Aorta (tissue), 5 donors: ENCODE measurements at regions not wholly inside any gene's neighbourhood (a gene's known extent, or its start where the extent isn't known, plus 50 kb on each side); places are given as distances from the start of the nearest gene placed in this dataset.

Experiments used
- ATAC-seq: fragments of 200-7000 bp; cut with Tn5 transposase; one replicate; pipeline ENCODE4 v1.9.1; 2022; ENCODE audit warnings: moderate library complexity; ENCODE audit not compliant: low FRiP score
- DNase-seq, 2 donors: peaks; one replicate each; pipeline ENCODE4 v3.0.0-alpha.2; 2020
- H3K27ac ChIP-seq, 2 donors: one replicate each; pipeline ENCODE4 v1.5.1; 2013; ENCODE audit warnings: low read length in 2 of 2, mild to moderate bottlenecking in 2 of 2, moderate library complexity in 2 of 2, control low read depth in 1 of 2, inconsistent platforms in 1 of 2, low read depth in 1 of 2
- H3K27me3 ChIP-seq, 2 donors: one replicate each; pipeline ENCODE4 v1.6.1; 2013; ENCODE audit warnings: control low read depth in 1 of 2, low read length in 1 of 2, mild to moderate bottlenecking in 1 of 2, moderate library complexity in 1 of 2; ENCODE audit not compliant: insufficient read depth in 2 of 2, control insufficient read depth in 1 of 2
- H3K36me3 ChIP-seq, 2 donors: one replicate each; pipeline ENCODE4 v1.6.1; 2013; ENCODE audit warnings: control low read depth in 1 of 2, low read length in 1 of 2, mild to moderate bottlenecking in 1 of 2; ENCODE audit not compliant: insufficient read depth in 2 of 2, control insufficient read depth in 1 of 2
- H3K4me1 ChIP-seq, 2 donors: one replicate each; pipeline ENCODE4 v1.6.1; 2013; ENCODE audit warnings: low read length in 2 of 2, control low read depth in 1 of 2, mild to moderate bottlenecking in 1 of 2, moderate library complexity in 1 of 2; ENCODE audit not compliant: insufficient read depth in 2 of 2, control insufficient read depth in 1 of 2
- H3K4me3 ChIP-seq, 2 donors: one replicate each; pipeline ENCODE4 v1.5.1; 2013; ENCODE audit warnings: low read length in 2 of 2, control low read depth in 1 of 2, mild to moderate bottlenecking in 1 of 2
- H3K9me3 ChIP-seq: one replicate; pipeline ENCODE4 v1.6.1; 2013; ENCODE audit warnings: mild to moderate bottlenecking, low read length; ENCODE audit not compliant: control insufficient read depth
- WGBS, 2 donors: extraction: QIAGEN DNeasy Blood & Tissue Kit; methylation state at CpG; one replicate each; pipeline ENCODE4 v1.1.7; 2013; 5-methylcytosine and 5-hydroxymethylcytosine counted together
- intact Hi-C, 2 donors: fragments of 100-400 bp; cut with DNase I; formaldehyde crosslinking; loops; one replicate each; pipeline versions ENCODE4 v1.14.2 to v1.15.0; 2022
- donor health status: healthy with polysubstance abuse.
- donor health status: Bipolar disorder and iron deficiency.
- donor health status: DM: no; HTN: no; CAD: no.
- donor health status: DM: no; HTN: no; CAD: no.
- donor health status: DM: yes; HTN: yes; CAD: no.

DNA sequence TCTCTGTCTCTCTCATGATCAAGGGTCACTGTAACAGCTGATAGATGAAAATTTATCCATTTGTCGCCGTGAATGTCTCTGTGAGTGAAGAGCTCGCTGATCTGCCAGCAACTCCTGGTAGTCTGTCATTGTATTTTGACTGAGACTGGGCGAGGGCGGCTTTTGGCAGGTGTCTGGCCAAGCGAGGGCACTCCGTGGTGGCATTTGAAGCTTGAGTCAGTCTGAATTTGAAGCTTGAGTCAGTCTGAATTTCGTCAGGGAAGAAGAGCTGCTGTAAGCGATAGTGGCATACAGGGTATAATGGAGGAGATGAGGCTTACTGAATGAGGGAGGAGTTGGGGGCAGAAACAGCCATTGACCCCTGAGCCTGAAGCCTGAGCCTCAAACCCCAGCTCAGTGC, 56.8 kb upstream of the FAM181A start:
- Histone ChIP-seq H3K4me3 (no peak overlapping the region), H3K36me3 (no peaks in the 10 kb centered on the region), H3K9me3 (no peaks in the 10 kb centered on the region), H3K4me1 (no peaks in the 10 kb centered on the region), H3K27ac (no peak overlapping the region), H3K27me3 (no peaks in the 10 kb centered on the region)
- no peak for ATAC-seq
- intact Hi-C loops: no loop called here
- DNase-seq: no peak
- 72 to 79% methylated on average over 9 of the region's 9 CpGs for WGBS, 2 donors

DNA sequence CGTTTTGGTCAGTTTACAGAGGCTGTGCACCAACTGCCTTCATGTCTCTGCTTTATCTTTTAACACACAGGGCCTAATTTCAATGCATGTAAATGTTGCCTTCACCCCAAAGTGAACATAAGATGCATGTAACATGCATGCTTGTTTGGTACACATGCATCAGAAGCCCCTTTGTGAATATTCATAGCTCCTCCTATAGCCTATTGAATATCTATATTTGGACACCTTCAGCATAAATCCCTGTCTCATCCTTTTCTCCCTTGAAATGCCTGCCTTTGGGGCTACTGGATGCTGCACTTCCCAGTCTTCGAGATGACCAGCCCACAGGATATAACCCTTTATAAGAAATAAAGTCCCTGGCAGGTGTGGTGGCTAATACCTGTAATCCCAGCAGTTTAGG, 57.7 kb upstream of the FAM181A start:
- ATAC-seq (no peak), DNase-seq (no peak)
- no peaks in the 10 kb centered on the region for H3K9me3 ChIP-seq
- 63 to 69% methylated on average over 2 of the region's 2 CpGs for WGBS, 2 donors
- intact Hi-C loops: no loop called here
- H3K27me3 ChIP-seq: no peaks in the 10 kb centered on the region
- H3K4me3 ChIP-seq: no peak overlapping the region
- H3K4me1 ChIP-seq: no peaks in the 10 kb centered on the region
- H3K27ac ChIP-seq: no peak overlapping the region
- H3K36me3 ChIP-seq: no peaks in the 10 kb centered on the region

DNA sequence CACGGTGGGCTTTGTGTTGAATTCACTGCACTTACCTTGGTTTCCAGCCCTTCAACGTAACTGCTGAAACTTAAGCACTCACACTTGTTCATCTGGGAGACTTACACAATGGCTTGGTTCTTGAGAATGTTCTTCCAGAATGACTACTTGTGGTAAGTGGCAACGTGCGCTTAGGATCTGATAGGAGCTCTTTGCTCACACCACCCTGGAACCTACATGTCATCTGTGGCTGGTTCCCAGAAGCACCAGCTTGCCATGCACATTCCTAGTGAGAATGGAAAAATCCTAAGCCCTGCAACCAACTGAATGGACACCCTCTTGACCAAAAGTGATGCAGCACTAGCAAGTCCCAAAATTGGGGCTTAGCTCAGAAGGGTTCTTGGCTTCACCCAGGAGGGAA, 59.0 kb upstream of the FAM181A start:
- intact Hi-C loops: no loop called here
- no peaks in the 10 kb centered on the region for H3K36me3 ChIP-seq
- H3K4me1 ChIP-seq: no peaks in the 10 kb centered on the region
- DNase-seq (no peak), ATAC-seq (no peak)
- H3K27me3 ChIP-seq: no peaks in the 10 kb centered on the region
- H3K9me3 ChIP-seq: no peaks in the 10 kb centered on the region
- no peak overlapping the region for H3K4me3 ChIP-seq
- H3K27ac ChIP-seq: no peak overlapping the region
- 75 to 86% methylated on average over 4 of the region's 4 CpGs for WGBS, 2 donors

DNA sequence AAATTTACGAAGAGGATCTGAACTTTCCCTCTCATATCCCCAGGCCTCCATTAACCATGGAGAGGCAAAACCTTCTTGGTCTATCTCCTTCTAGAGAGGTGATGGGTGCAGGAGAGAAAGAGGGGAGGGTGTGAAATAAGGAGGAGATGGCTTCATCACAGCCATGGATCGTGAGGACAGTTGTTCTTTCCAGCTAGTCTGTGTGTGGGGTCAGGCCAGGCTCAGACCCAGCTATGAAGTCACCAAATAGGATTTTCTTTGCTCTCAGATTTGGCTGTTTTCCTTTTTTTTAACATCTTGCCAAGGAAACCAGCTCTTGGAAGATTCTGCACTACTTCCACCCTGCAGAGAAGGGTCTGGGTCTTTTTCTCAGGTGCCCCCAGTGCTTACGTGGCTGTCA, 64.9 kb upstream of the FAM181A start:
- Histone ChIP-seq H3K4me3 (no peak overlapping the region), H3K27ac (no peak overlapping the region), H3K27me3 (no peaks in the 10 kb centered on the region), H3K36me3 (no peaks in the 10 kb centered on the region), H3K9me3 (no peaks in the 10 kb centered on the region), H3K4me1 (no peaks in the 10 kb centered on the region)
- intact Hi-C loops: no loop called here
- 23 to 25% methylated on average over 3 of the region's 3 CpGs for WGBS, 2 donors
- DNase-seq (no peak), ATAC-seq (peak; percentile 68)

DNA sequence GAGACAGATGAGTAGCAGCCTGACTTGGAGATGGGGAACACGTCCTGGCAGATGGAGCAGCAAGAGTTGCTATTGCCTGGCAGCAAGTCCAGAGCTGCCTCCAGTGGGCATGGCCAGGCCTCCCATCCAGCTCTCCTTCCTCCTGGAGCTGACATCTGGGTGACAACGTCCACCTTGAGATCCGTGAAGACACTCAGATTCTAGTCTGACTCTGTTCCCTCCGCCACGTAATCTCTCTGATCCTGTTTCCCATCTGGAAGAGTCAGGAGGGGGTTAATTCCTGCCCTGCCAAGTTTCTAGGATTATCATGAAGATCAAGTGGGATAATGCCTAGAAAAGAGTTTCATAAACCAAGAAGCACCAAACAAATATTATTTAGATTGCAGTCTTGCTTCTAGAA, 65.3 kb upstream of the FAM181A start:
- no peaks in the 10 kb centered on the region for H3K4me1 ChIP-seq
- ATAC-seq (no peak), DNase-seq (no peak)
- intact Hi-C loops: no loop called here
- WGBS, 2 donors: 53 to 63% methylated on average over 5 of the region's 5 CpGs
- H3K9me3 ChIP-seq: no peaks in the 10 kb centered on the region
- no peaks in the 10 kb centered on the region for H3K36me3 ChIP-seq
- H3K4me3 ChIP-seq: no peak overlapping the region
- H3K27ac ChIP-seq: no peak overlapping the region
- H3K27me3 ChIP-seq: no peaks in the 10 kb centered on the region

DNA sequence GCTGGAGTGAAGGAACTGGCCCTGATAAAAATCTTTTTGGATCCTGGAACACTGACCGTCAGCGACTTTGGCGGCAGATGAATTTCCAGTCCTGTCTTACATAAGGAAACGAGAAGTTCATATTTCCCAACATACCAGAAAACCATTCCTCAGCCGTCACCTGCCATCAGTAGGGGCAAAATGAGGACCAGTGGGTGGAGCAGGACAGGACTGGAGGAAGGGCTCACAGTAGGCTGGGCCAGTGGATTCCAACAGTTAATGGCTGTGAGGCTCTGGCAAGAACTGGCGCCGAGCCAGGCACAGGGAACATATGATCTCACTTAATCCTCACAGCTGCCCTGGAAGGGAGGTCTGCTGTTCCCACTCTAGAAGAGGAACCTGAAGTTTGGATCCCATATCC, 67.2 kb upstream of the FAM181A start:
- ATAC-seq (no peak), DNase-seq (peak in 1 of 2 donors; percentile 82)
- Histone ChIP-seq H3K4me1 (no peaks in the 10 kb centered on the region), H3K9me3 (no peaks in the 10 kb centered on the region), H3K36me3 (no peaks in the 10 kb centered on the region), H3K27me3 (no peaks in the 10 kb centered on the region), H3K27ac (no peak overlapping the region), H3K4me3 (no peak overlapping the region)
- WGBS, 2 donors: 73 to 79% methylated on average over 7 of the region's 7 CpGs
- intact Hi-C loops: no loop called here

DNA sequence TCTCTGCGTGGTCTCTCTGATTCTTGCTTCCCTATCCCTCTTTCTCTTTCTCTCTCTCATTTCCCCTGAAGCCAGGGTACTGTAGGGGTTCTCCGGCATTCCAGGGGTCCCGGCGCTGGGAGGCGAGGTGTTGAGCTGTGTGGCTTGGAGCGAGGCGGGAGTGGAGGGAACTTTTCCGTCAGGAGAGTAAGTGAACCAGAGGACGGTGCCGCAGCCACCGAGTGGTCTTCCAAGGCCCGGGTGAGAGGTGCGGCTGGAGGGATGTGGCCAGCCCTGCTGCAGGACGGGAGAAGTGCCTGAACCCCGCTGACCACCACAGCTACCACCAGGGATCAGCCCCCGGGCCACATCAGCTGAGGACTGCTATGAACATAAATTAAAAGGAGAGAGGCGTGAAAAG, 68.2 kb upstream of the FAM181A start:
- WGBS, 2 donors: 71 to 92% methylated on average over 17 of the region's 17 CpGs
- no peak for ATAC-seq

DNA sequence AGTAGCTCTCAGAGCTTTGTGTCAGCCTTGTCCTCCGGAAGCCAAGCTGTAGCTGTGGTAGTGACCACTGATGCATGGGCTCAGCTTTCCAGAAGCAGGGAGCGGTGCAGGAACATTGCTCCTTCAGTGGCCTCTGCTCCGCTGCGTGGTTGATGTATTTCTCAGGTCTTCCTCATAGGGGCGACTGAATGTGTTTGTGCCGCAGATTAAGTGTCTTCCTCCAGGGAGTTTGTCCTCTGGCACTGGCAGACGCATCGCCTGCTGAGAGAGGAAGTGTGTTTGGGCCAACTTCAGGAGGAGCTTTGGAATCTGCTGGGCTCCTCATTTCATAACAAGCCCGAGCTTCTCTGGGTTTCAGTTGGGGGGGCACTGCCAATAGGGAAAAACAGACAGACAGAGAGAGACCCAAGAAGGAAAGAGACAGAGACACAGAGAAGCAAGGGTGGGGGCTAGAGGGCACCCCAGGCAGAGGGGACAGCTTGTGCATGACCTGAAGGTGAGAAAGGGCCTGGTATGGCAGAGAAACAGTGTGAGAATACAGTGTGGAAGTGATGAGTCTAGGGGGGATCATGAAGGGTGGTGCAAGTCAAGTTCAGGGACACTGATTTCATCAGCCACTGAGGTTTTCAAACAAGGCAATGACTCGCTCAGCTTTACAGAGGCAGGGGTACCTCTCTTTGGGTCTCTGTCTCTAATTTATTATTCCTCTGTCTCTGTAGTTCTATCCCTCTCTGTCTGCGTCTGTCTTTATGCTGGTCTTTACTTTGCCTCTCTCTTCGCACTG, 69.4 kb upstream of the PRIMA1 start:
- intact Hi-C loops: no loop called here
- DNase-seq (no peak), ATAC-seq (no peak)
- Histone ChIP-seq H3K36me3 (no peaks in the 10 kb centered on the region), H3K9me3 (no peaks in the 10 kb centered on the region), H3K27ac (no peak overlapping the region), H3K27me3 (no peaks in the 10 kb centered on the region), H3K4me1 (no peaks in the 10 kb centered on the region), H3K4me3 (no peak overlapping the region)
- 33 to 36% methylated on average over 12 of the region's 12 CpGs for WGBS, 2 donors

More for the DNA sequence above, 68.2 kb upstream of the FAM181A start:
- intact Hi-C loops: no loop called here
- Histone ChIP-seq H3K36me3 (no peaks in the 10 kb centered on the region), H3K4me1 (no peaks in the 10 kb centered on the region), H3K27ac (no peak overlapping the region), H3K9me3 (no peaks in the 10 kb centered on the region), H3K4me3 (no peak overlapping the region), H3K27me3 (no peaks in the 10 kb centered on the region)
- DNase-seq: no peak

DNA sequence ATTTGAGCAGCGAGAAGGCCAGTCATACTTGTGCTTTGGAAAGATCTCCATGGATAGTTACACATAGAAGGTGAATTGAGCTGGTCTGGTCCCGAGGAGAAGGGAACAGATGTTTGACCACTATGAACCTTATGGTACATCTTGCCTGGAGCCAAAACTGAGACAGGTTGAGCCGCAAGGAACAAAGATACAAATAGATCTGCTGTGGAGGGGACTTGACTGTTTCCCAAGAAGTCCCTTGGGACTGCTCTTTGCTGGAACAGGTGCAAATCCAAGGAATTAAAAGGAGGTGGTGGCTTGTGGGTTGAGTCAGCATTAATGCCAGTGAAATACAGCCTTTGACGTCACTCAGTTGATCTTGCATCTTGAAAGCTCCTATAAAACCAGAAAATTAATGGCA, 68.8 kb upstream of the PRIMA1 start:
- DNase-seq (no peak), ATAC-seq (no peak)
- 60 to 64% methylated on average over 4 of the region's 4 CpGs for WGBS, 2 donors
- Histone ChIP-seq H3K36me3 (no peaks in the 10 kb centered on the region), H3K9me3 (no peaks in the 10 kb centered on the region), H3K4me3 (no peak overlapping the region), H3K27ac (no peak overlapping the region), H3K27me3 (no peaks in the 10 kb centered on the region), H3K4me1 (no peaks in the 10 kb centered on the region)
- intact Hi-C loops: no loop called here
